Immature natural killer cell (primary cell): ENCODE measurements at regions not wholly inside any gene's neighbourhood (a gene's known extent, or its start where the extent isn't known, plus 50 kb on each side); places are given as distances from the start of the nearest gene placed in this dataset.
A peak's percentile ranks its signal among the peaks of the same experiment; 100 is the strongest.
"Not testable (repeated sequence)": the region's sequence is repeated elsewhere in the genome, so short reads cannot be mapped to it uniquely, and the experiment has no call there.

ENCODE experiments used
- DNase-seq, 3 donors: peaks; one replicate each; pipeline ENCODE4 v3.0.0; 2022; ENCODE audit warnings: mixed read lengths in 1 of 3
- H3K27ac Mint-ChIP-seq, 6 donors: one replicate each; pipeline ENCODE4 v1.8.0; 2020; ENCODE audit warnings: mixed read lengths in 6 of 6, mild to moderate bottlenecking in 5 of 6, inconsistent platforms in 4 of 6, moderate library complexity in 3 of 6
- H3K27me3 Mint-ChIP-seq, 3 donors: one replicate each; pipeline ENCODE4 v1.8.0; 2020 to 2021; ENCODE audit warnings: low read depth in 3 of 3, mild to moderate bottlenecking in 3 of 3, mixed read lengths in 3 of 3, moderate library complexity in 3 of 3, inconsistent platforms in 1 of 3
- H3K36me3 Mint-ChIP-seq, 3 donors: one replicate each; pipeline ENCODE4 v1.8.0; 2020; ENCODE audit warnings: mixed read lengths in 3 of 3, inconsistent platforms in 2 of 3, mild to moderate bottlenecking in 2 of 3
- H3K4me1 Mint-ChIP-seq, 2 donors: one replicate each; pipeline ENCODE4 v1.8.0; 2020; ENCODE audit warnings: inconsistent platforms in 2 of 2, mild to moderate bottlenecking in 2 of 2, mixed read lengths in 2 of 2, moderate library complexity in 1 of 2
- H3K4me3 Mint-ChIP-seq, 5 donors: one replicate each; pipeline ENCODE4 v1.8.0; 2020; ENCODE audit warnings: mild to moderate bottlenecking in 5 of 5, mixed read lengths in 5 of 5, inconsistent platforms in 3 of 5, moderate library complexity in 3 of 5
- H3K9me3 Mint-ChIP-seq, 6 donors: one replicate each; pipeline ENCODE4 v1.8.0; 2020; ENCODE audit warnings: mild to moderate bottlenecking in 6 of 6, mixed read lengths in 6 of 6, inconsistent platforms in 4 of 6, moderate library complexity in 3 of 6

GRCh38 chr1:182262425-182262824, 129.2 kb downstream of the GLUL start:
- no peaks in the 10 kb centered on the region for H3K9me3 Mint-ChIP-seq
- peaks cover 0 to 5% (median 3%) of the 10 kb centered on the region in 3 donors for H3K27me3 Mint-ChIP-seq
- H3K27ac Mint-ChIP-seq, result no peak overlapping the region
- peaks cover 25 to 34% of the 10 kb centered on the region in 2 donors for H3K4me1 Mint-ChIP-seq
- H3K36me3 Mint-ChIP-seq, result no peaks in the 10 kb centered on the region
- no peak for DNase-seq
- H3K4me3 Mint-ChIP-seq, result no peak overlapping the region

GRCh38 chr1:182261655-182262054, 129.9 kb downstream of the GLUL start:
- Mint-ChIP-seq H3K27ac (peak overlapping the region; percentile 3 to 77 (median 25)), H3K27me3 (peaks cover 0 to 5% (median 3%) of the 10 kb centered on the region in 3 donors), H3K36me3 (no peaks in the 10 kb centered on the region), H3K9me3 (no peaks in the 10 kb centered on the region), H3K4me3 (no peak overlapping the region), H3K4me1 (peaks cover 25 to 34% of the 10 kb centered on the region in 2 donors)
- DNase-seq, result no peak

GRCh38 chr1:182260516-182260915, 131.1 kb downstream of the GLUL start:
- H3K4me1 Mint-ChIP-seq, result peaks cover 25 to 34% of the 10 kb centered on the region in 2 donors
- peak overlapping the region in 1 of 5 donors; percentile 43 for H3K4me3 Mint-ChIP-seq

GRCh38 chr1:182259968-182260367, 131.6 kb downstream of the GLUL start:
- H3K36me3 Mint-ChIP-seq, result no peaks in the 10 kb centered on the region
- H3K4me3 Mint-ChIP-seq, result peak overlapping the region; percentile 72 to 79 (median 76)
- H3K27ac Mint-ChIP-seq, result peak overlapping the region; percentile 84 to 98 (median 94)
- H3K9me3 Mint-ChIP-seq, result no peaks in the 10 kb centered on the region
- H3K27me3 Mint-ChIP-seq, result peaks cover 0 to 5% (median 3%) of the 10 kb centered on the region in 3 donors
- H3K4me1 Mint-ChIP-seq, result peaks cover 25 to 34% of the 10 kb centered on the region in 2 donors
- no peak for DNase-seq

More at GRCh38 chr1:182260516-182260915, 131.1 kb downstream of the GLUL start:
- Mint-ChIP-seq H3K27ac (peak overlapping the region; percentile 63 to 98 (median 92)), H3K9me3 (no peaks in the 10 kb centered on the region), H3K36me3 (no peaks in the 10 kb centered on the region), H3K27me3 (peaks cover 0 to 5% (median 3%) of the 10 kb centered on the region in 3 donors)
- no peak for DNase-seq

GRCh38 chr1:182259229-182259872, 132.2 kb downstream of the GLUL start:
- peaks cover 25 to 34% of the 10 kb centered on the region in 2 donors for H3K4me1 Mint-ChIP-seq
- peaks cover 0 to 5% (median 3%) of the 10 kb centered on the region in 3 donors for H3K27me3 Mint-ChIP-seq
- DNase-seq, result peak; percentile 69 to 88 (median 77)
- no peaks in the 10 kb centered on the region for H3K9me3 Mint-ChIP-seq
- no peaks in the 10 kb centered on the region for H3K36me3 Mint-ChIP-seq
- peak overlapping the region; percentile 72 to 79 (median 76) for H3K4me3 Mint-ChIP-seq
- H3K27ac Mint-ChIP-seq, result peak overlapping the region; percentile 84 to 98 (median 94)

GRCh38 chr1:182257369-182258063, 134.1 kb downstream of the GLUL start:
- Mint-ChIP-seq H3K27ac (peak overlapping the region in 2 of 6 donors; percentile 25 to 33), H3K36me3 (no peaks in the 10 kb centered on the region)

GRCh38 chr1:182256931-182257330, 134.7 kb downstream of the GLUL start:
- DNase-seq, result no peak
- Mint-ChIP-seq H3K36me3 (no peaks in the 10 kb centered on the region), H3K4me1 (peaks cover 21 to 29% of the 10 kb centered on the region in 2 donors), H3K9me3 (no peaks in the 10 kb centered on the region), H3K27me3 (peaks cover 0 to 5% (median 3%) of the 10 kb centered on the region in 3 donors), H3K27ac (peak overlapping the region in 1 of 6 donors; percentile 31), H3K4me3 (no peak overlapping the region)

More at GRCh38 chr1:182257369-182258063, 134.1 kb downstream of the GLUL start:
- Mint-ChIP-seq H3K4me1 (peaks cover 25 to 34% of the 10 kb centered on the region in 2 donors), H3K27me3 (peaks cover 0 to 5% (median 3%) of the 10 kb centered on the region in 3 donors), H3K9me3 (no peaks in the 10 kb centered on the region), H3K4me3 (no peak overlapping the region)
- DNase-seq, result no peak

- Mint-ChIP-seq H3K27me3 (peaks cover 0 to 7% (median 3%) of the 10 kb centered on the region in 3 donors), H3K4me1 (peaks cover 16 to 18% of the 10 kb centered on the region in 2 donors), H3K9me3 (no peaks in the 10 kb centered on the region), H3K4me3 (no peak overlapping the region), H3K27ac (no peak overlapping the region), H3K36me3 (no peaks in the 10 kb centered on the region)
- no peak for DNase-seq
Measured at GRCh38 chr1:182255494-182255893, 136.1 kb downstream of the GLUL start.

- no peaks in the 10 kb centered on the region for H3K9me3 Mint-ChIP-seq
- no peak overlapping the region for H3K27ac Mint-ChIP-seq
- no peak overlapping the region for H3K4me3 Mint-ChIP-seq
- H3K4me1 Mint-ChIP-seq, result no peaks in the 10 kb centered on the region
- no peak for DNase-seq
- H3K36me3 Mint-ChIP-seq, result no peaks in the 10 kb centered on the region
- peaks cover 0 to 5% (median 0%) of the 10 kb centered on the region in 3 donors for H3K27me3 Mint-ChIP-seq
Measured at GRCh38 chr1:182253319-182253860, 138.2 kb downstream of the GLUL start.

- Mint-ChIP-seq H3K9me3 (no peaks in the 10 kb centered on the region), H3K4me1 (no peaks in the 10 kb centered on the region), H3K4me3 (no peak overlapping the region), H3K27me3 (peaks cover 1 to 9% (median 4%) of the 10 kb centered on the region in 3 donors), H3K36me3 (no peaks in the 10 kb centered on the region), H3K27ac (no peak overlapping the region)
- DNase-seq, result no peak
Measured at GRCh38 chr1:182251561-182251960, 140.0 kb downstream of the GLUL start.

- Mint-ChIP-seq H3K27me3 (peaks cover 1 to 9% (median 4%) of the 10 kb centered on the region in 3 donors), H3K9me3 (no peaks in the 10 kb centered on the region), H3K4me1 (no peaks in the 10 kb centered on the region), H3K27ac (no peak overlapping the region), H3K36me3 (no peaks in the 10 kb centered on the region), H3K4me3 (no peak overlapping the region)
- DNase-seq, result no peak
Measured at GRCh38 chr1:182249201-182249676, 142.4 kb downstream of the GLUL start.

GRCh38 chr1:182248721-182249120, 142.9 kb downstream of the GLUL start:
- Mint-ChIP-seq H3K36me3 (no peaks in the 10 kb centered on the region), H3K27ac (no peak overlapping the region), H3K4me1 (no peaks in the 10 kb centered on the region), H3K27me3 (peaks cover 1 to 9% (median 4%) of the 10 kb centered on the region in 3 donors), H3K9me3 (no peaks in the 10 kb centered on the region), H3K4me3 (no peak overlapping the region)
- DNase-seq, result no peak

- not testable (repeated sequence) for H3K9me3 Mint-ChIP-seq, H3K4me1 Mint-ChIP-seq, H3K27ac Mint-ChIP-seq, H3K27me3 Mint-ChIP-seq, DNase-seq, H3K36me3 Mint-ChIP-seq, H3K4me3 Mint-ChIP-seq
Measured at GRCh38 chr1:182247813-182248212, 143.8 kb downstream of the GLUL start.

GRCh38 chr1:182246783-182247182, 144.8 kb downstream of the GLUL start:
- peaks cover 1 to 11% (median 3%) of the 10 kb centered on the region in 3 donors for H3K27me3 Mint-ChIP-seq
- H3K27ac Mint-ChIP-seq, result no peak overlapping the region
- H3K4me3 Mint-ChIP-seq, result no peak overlapping the region
- no peaks in the 10 kb centered on the region for H3K9me3 Mint-ChIP-seq
- no peak for DNase-seq
- no peaks in the 10 kb centered on the region for H3K4me1 Mint-ChIP-seq
- H3K36me3 Mint-ChIP-seq, result no peaks in the 10 kb centered on the region
